ENCODE measurements at regions not wholly inside any gene's neighbourhood (a gene's known extent, or its start where the extent isn't known, plus 50 kb on each side); places are given as distances from the start of the nearest gene placed in this dataset.
"Not testable (repeated sequence)": the region's sequence is repeated elsewhere in the genome, so short reads cannot be mapped to it uniquely, and the experiment has no call there.

GRCh38 chr2:192899466-192899865 is 704.7 kb upstream of the TMEFF2 start:
- H3K4me3 Mint-ChIP-seq (ENCODE audit: unreplicated experiment) = no peak overlapping the region
- Histone ChIP-seq H2AFZ (ENCODE audit: low read depth, low read length) (no peak overlapping the region), H4K20me1 (ENCODE audit: insufficient read depth, low read length) (no peaks in the 10 kb centered on the region), H3K4me2 (ENCODE audit: low read length) (no peak overlapping the region), H3K4me3 (ENCODE audit: insufficient read depth, low read depth, low read length) (no peak overlapping the region), H3K9me3 (ENCODE audit: insufficient read depth, low read depth, low read length) (no peaks in the 10 kb centered on the region), H3K9ac (ENCODE audit: low read length) (no peak overlapping the region), H3K27me3 (ENCODE audit: insufficient read depth, low read length) (no peaks in the 10 kb centered on the region), H3K79me2 (ENCODE audit: insufficient read depth, low read length) (no peaks in the 10 kb centered on the region), H3K36me3 (ENCODE audit: insufficient read depth, low read length) (no peaks in the 10 kb centered on the region), H3K4me1 (ENCODE audit: insufficient read depth, low read length) (no peaks in the 10 kb centered on the region), H3K27ac (ENCODE audit: low read depth, low read length) (no peak overlapping the region)
- DNase-seq (ENCODE audit: low read depth) = no peak
- no peaks in the 10 kb centered on the region for H3K36me3 Mint-ChIP-seq (ENCODE audit: low read depth, unreplicated experiment)
- H3K9me3 Mint-ChIP-seq (ENCODE audit: unreplicated experiment) = no peaks in the 10 kb centered on the region
- H3K27ac Mint-ChIP-seq (ENCODE audit: unreplicated experiment) = no peak overlapping the region
- H3K4me1 Mint-ChIP-seq (ENCODE audit: low read depth, unreplicated experiment) = no peaks in the 10 kb centered on the region
- no peak for FAIRE-seq
- TF ChIP-seq CTCF (IDR thresholded peaks at IDR 0.05; ENCODE audit: insufficient read depth, low read depth, low read length) = no peak
- no peak for TF ChIP-seq EZH2 (IDR thresholded peaks at IDR 0.05; ENCODE audit: insufficient read depth, low read length)
- no peaks in the 10 kb centered on the region for H3K27me3 Mint-ChIP-seq (ENCODE audit: low read depth, unreplicated experiment)

GRCh38 chr2:192893976-192894375 is 699.2 kb upstream of the TMEFF2 start:
- not testable (repeated sequence) for H3K4me3 Mint-ChIP-seq (ENCODE audit: unreplicated experiment); H3K36me3 Mint-ChIP-seq (ENCODE audit: low read depth, unreplicated experiment); H4K20me1 ChIP-seq (ENCODE audit: insufficient read depth, low read length); DNase-seq (ENCODE audit: low read depth); H3K9me3 Mint-ChIP-seq (ENCODE audit: unreplicated experiment); H3K27ac Mint-ChIP-seq (ENCODE audit: unreplicated experiment); H3K4me1 ChIP-seq (ENCODE audit: insufficient read depth, low read length); H3K27me3 Mint-ChIP-seq (ENCODE audit: low read depth, unreplicated experiment); H3K4me2 ChIP-seq (ENCODE audit: low read length); H3K27me3 ChIP-seq (ENCODE audit: insufficient read depth, low read length); H3K79me2 ChIP-seq (ENCODE audit: insufficient read depth, low read length); FAIRE-seq; H3K4me1 Mint-ChIP-seq (ENCODE audit: low read depth, unreplicated experiment); H2AFZ ChIP-seq (ENCODE audit: low read depth, low read length); H3K9me3 ChIP-seq (ENCODE audit: insufficient read depth, low read depth, low read length); H3K9ac ChIP-seq (ENCODE audit: low read length); H3K4me3 ChIP-seq (ENCODE audit: insufficient read depth, low read depth, low read length); H3K36me3 ChIP-seq (ENCODE audit: insufficient read depth, low read length); H3K27ac ChIP-seq (ENCODE audit: low read depth, low read length)

- no peak overlapping the region for H3K9ac ChIP-seq (ENCODE audit: low read length)
- no peaks in the 10 kb centered on the region for H3K4me1 ChIP-seq (ENCODE audit: insufficient read depth, low read length)
- DNase-seq (ENCODE audit: low read depth) (no peak), FAIRE-seq (no peak)
- no peaks in the 10 kb centered on the region for H3K79me2 ChIP-seq (ENCODE audit: insufficient read depth, low read length)
- Mint-ChIP-seq H3K4me1 (ENCODE audit: low read depth, unreplicated experiment) (peaks cover 6% of the 10 kb centered on the region), H3K27ac (ENCODE audit: unreplicated experiment) (no peak overlapping the region), H3K4me3 (ENCODE audit: unreplicated experiment) (no peak overlapping the region), H3K27me3 (ENCODE audit: low read depth, unreplicated experiment) (no peaks in the 10 kb centered on the region), H3K36me3 (ENCODE audit: low read depth, unreplicated experiment) (no peaks in the 10 kb centered on the region), H3K9me3 (ENCODE audit: unreplicated experiment) (no peaks in the 10 kb centered on the region)
- TF ChIP-seq EZH2 (IDR thresholded peaks at IDR 0.05; ENCODE audit: insufficient read depth, low read length) = no peak
- TF ChIP-seq CTCF (IDR thresholded peaks at IDR 0.05; ENCODE audit: insufficient read depth, low read depth, low read length) = no peak
- H2AFZ ChIP-seq (ENCODE audit: low read depth, low read length) = no peak overlapping the region
- no peak overlapping the region for H3K27ac ChIP-seq (ENCODE audit: low read depth, low read length)
- H3K4me2 ChIP-seq (ENCODE audit: low read length) = no peak overlapping the region
- H3K27me3 ChIP-seq (ENCODE audit: insufficient read depth, low read length) = no peaks in the 10 kb centered on the region
- H3K4me3 ChIP-seq (ENCODE audit: insufficient read depth, low read depth, low read length) = no peak overlapping the region
- H3K36me3 ChIP-seq (ENCODE audit: insufficient read depth, low read length) = no peaks in the 10 kb centered on the region
- H3K9me3 ChIP-seq (ENCODE audit: insufficient read depth, low read depth, low read length) = no peaks in the 10 kb centered on the region
- no peaks in the 10 kb centered on the region for H4K20me1 ChIP-seq (ENCODE audit: insufficient read depth, low read length)
Measured at GRCh38 chr2:192888109-192888508, 693.4 kb upstream of the TMEFF2 start.
